Adrenal gland (tissue), 5 donors: ENCODE measurements at regions not wholly inside any gene's neighbourhood (a gene's known extent, or its start where the extent isn't known, plus 50 kb on each side); places are given as distances from the start of the nearest gene placed in this dataset.
"Not testable (repeated sequence)": the region's sequence is repeated elsewhere in the genome, so short reads cannot be mapped to it uniquely, and the experiment has no call there.

Experiments
- CTCF ChIP-seq, 6 experiments: fragments of 450-650 bp in 4 of 6; fragments of 200-600 bp in 2 of 6; sonication (generic) in 1 of 6; IDR thresholded peaks; 1 replicate in 5 of 6; 2 replicates in 1 of 6; pipeline versions ENCODE4 v1.5.1 to v1.8.0; 2016 to 2021; ENCODE audit warnings: antibody characterized with exemption in 6 of 6, mild to moderate bottlenecking in 2 of 6, moderate library complexity in 1 of 6
- POLR2A ChIP-seq, 2 donors: fragments of 450-650 bp; IDR thresholded peaks; one replicate each; pipeline ENCODE4 v1.6.1; 2017; ENCODE audit warnings: antibody characterized with exemption in 2 of 2, mild to moderate bottlenecking in 2 of 2, moderate library complexity in 1 of 2
- donor health status: DM: no; HTN: no; CAD: no.

GRCh38 chr22:10777733-10778132 lies 4750.3 kb upstream of the OR11H1 start:
- not testable (repeated sequence) for TF ChIP-seq CTCF, POLR2A (IDR thresholded peaks at IDR 0.05)
